Neutrophil (primary cell): ENCODE measurements at regions not wholly inside any gene's neighbourhood (a gene's known extent, or its start where the extent isn't known, plus 50 kb on each side); places are given as distances from the start of the nearest gene placed in this dataset.

ENCODE experiments used
- H3K27ac ChIP-seq: fragments of 200-600 bp; sonication (generic); 2 replicates; pipeline ENCODE4 v1.5.1; 2016; ENCODE audit warnings: mild to moderate bottlenecking, moderate library complexity
- H3K27me3 ChIP-seq: fragments of 200-600 bp; sonication (generic); 2 replicates; pipeline ENCODE4 v1.6.0; 2016; ENCODE audit warnings: mild to moderate bottlenecking
- H3K36me3 ChIP-seq: fragments of 200-600 bp; sonication (generic); 2 replicates; pipeline ENCODE4 v1.5.1; 2017
- H3K4me1 ChIP-seq, 2 experiments: fragments of 200-600 bp in 1 of 2; sonication (generic) in 1 of 2; 1 replicate in 1 of 2; 2 replicates in 1 of 2; pipeline versions ENCODE4 v1.5.1 to v1.6.1; 2013 to 2016; ENCODE audit warnings: low read depth in 1 of 2, low read length in 1 of 2, mild to moderate bottlenecking in 1 of 2, moderate library complexity in 1 of 2; ENCODE audit not compliant: control insufficient read depth in 1 of 2, insufficient read depth in 1 of 2
- H3K4me3 ChIP-seq, 2 experiments: fragments of 200-600 bp in 1 of 2; sonication (generic) in 1 of 2; 1 replicate in 1 of 2; 2 replicates in 1 of 2; pipeline ENCODE4 v1.5.1; 2013 to 2016; ENCODE audit warnings: low read depth in 1 of 2, low read length in 1 of 2, mild to moderate bottlenecking in 1 of 2, moderate library complexity in 1 of 2
- H3K9me3 ChIP-seq: fragments of 200-600 bp; sonication (generic); 2 replicates; pipeline ENCODE4 v1.5.1; 2016
- TF ChIP-seq, protein P1 (sequence below): fragments of 200-600 bp; sonication (generic); IDR thresholded peaks from 2 replicates; pipeline ENCODE4 v1.5.1; 2016; ENCODE audit warnings: antibody characterized with exemption

DNA sequence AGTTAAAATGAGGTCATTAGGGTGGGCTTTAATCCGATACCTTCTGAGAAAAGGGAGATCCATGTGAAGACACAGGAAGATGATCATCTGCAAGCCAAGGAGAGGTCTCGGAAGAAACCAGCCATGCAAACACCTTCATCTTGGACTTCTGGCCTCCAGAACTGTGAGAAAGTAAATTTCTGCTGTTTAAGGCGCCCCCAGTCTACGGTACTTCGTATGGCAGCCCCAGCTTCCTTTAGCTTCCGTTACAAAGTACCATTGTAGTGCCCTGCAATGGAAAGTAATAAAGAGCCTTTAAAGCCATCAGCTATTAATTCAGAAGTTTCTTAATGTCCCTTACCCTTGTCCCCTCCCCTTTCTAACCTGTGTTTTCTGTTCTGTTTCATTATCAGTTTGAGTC, 308.1 kb downstream of the AACS start:
- no peaks in the 10 kb centered on the region for H3K27me3 ChIP-seq
- no peak overlapping the region for H3K4me3 ChIP-seq
- no peaks in the 10 kb centered on the region for H3K36me3 ChIP-seq
- no peak overlapping the region for H3K27ac ChIP-seq
- H3K4me1 ChIP-seq, result no peaks in the 10 kb centered on the region
- H3K9me3 ChIP-seq, result no peaks in the 10 kb centered on the region
- TF ChIP-seq, protein P1, sequence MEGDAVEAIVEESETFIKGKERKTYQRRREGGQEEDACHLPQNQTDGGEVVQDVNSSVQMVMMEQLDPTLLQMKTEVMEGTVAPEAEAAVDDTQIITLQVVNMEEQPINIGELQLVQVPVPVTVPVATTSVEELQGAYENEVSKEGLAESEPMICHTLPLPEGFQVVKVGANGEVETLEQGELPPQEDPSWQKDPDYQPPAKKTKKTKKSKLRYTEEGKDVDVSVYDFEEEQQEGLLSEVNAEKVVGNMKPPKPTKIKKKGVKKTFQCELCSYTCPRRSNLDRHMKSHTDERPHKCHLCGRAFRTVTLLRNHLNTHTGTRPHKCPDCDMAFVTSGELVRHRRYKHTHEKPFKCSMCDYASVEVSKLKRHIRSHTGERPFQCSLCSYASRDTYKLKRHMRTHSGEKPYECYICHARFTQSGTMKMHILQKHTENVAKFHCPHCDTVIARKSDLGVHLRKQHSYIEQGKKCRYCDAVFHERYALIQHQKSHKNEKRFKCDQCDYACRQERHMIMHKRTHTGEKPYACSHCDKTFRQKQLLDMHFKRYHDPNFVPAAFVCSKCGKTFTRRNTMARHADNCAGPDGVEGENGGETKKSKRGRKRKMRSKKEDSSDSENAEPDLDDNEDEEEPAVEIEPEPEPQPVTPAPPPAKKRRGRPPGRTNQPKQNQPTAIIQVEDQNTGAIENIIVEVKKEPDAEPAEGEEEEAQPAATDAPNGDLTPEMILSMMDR, result no peak

GRCh38 chr12:125376422-125376821, 311.2 kb downstream of the AACS start:
- no peak overlapping the region for H3K4me3 ChIP-seq
- H3K27me3 ChIP-seq, result no peaks in the 10 kb centered on the region
- H3K27ac ChIP-seq, result no peak overlapping the region
- no peaks in the 10 kb centered on the region for H3K9me3 ChIP-seq
- H3K36me3 ChIP-seq, result no peaks in the 10 kb centered on the region
- no peaks in the 10 kb centered on the region for H3K4me1 ChIP-seq
- TF ChIP-seq, protein P1, result no peak

- TF ChIP-seq, protein P1, result no peak
- Histone ChIP-seq H3K27ac (no peak overlapping the region), H3K27me3 (no peaks in the 10 kb centered on the region), H3K4me3 (no peak overlapping the region), H3K4me1 (no peaks in the 10 kb centered on the region), H3K36me3 (no peaks in the 10 kb centered on the region), H3K9me3 (no peaks in the 10 kb centered on the region)
Observed at GRCh38 chr12:125377093-125377492, 311.9 kb downstream of the AACS start.

DNA sequence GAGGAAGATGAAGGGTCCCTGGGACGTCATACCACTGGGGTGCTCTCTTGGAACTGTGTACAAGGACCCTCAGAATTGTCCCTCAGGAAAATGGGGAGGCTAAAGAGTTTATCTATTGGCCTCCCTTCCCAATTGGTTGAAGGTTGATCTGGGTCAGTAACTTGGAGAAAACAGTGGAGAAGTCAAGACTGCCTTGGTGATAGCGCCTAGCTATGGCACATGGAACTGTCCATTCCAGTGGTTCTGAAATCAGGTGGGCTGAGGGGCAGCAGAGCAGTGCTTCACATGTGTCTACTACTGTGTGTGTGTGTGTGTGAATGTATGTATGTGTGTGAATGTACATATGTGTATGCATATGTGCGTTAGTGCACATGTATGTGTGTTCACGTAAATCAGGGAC, 316.1 kb downstream of the AACS start:
- H3K27ac ChIP-seq, result no peak overlapping the region
- H3K9me3 ChIP-seq, result no peaks in the 10 kb centered on the region
- no peaks in the 10 kb centered on the region for H3K36me3 ChIP-seq
- H3K27me3 ChIP-seq, result no peaks in the 10 kb centered on the region
- H3K4me1 ChIP-seq, result no peaks in the 10 kb centered on the region
- H3K4me3 ChIP-seq, result no peak overlapping the region
- TF ChIP-seq, protein P1, result no peak

GRCh38 chr12:125382926-125383325, 317.7 kb downstream of the AACS start:
- H3K9me3 ChIP-seq, result no peaks in the 10 kb centered on the region
- H3K36me3 ChIP-seq, result no peaks in the 10 kb centered on the region
- TF ChIP-seq, protein P1, result no peak
- H3K27me3 ChIP-seq, result no peaks in the 10 kb centered on the region
- H3K4me3 ChIP-seq, result no peak overlapping the region
- H3K4me1 ChIP-seq, result no peaks in the 10 kb centered on the region
- H3K27ac ChIP-seq, result no peak overlapping the region

DNA sequence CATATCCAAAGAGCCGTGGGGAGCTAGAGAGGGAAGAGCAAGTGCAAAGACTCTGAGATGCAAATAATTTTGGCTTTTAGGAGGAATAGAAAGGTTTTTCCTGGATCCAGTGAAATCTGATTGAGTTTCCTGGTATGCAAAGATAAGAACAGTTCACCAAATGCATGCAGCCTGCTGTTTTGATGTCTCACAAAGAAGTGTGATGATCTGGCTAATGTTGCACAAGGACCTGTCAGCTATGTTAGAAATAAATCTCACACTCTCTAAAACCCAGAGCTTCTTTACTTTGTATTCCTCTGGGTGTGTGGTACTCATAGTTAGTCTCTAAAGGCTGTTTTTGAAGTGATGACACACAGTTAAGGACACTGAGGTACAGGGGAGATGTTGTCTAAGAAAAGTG, 321.4 kb downstream of the AACS start:
- Histone ChIP-seq H3K4me1 (no peaks in the 10 kb centered on the region), H3K27ac (no peak overlapping the region), H3K4me3 (no peak overlapping the region), H3K9me3 (no peaks in the 10 kb centered on the region), H3K36me3 (no peaks in the 10 kb centered on the region), H3K27me3 (no peaks in the 10 kb centered on the region)
- TF ChIP-seq, protein P1, result no peak
